Heart right ventricle (tissue), 16 donors: ENCODE measurements at regions not wholly inside any gene's neighbourhood (a gene's known extent, or its start where the extent isn't known, plus 50 kb on each side); places are given as distances from the start of the nearest gene placed in this dataset.

Experiments
- ATAC-seq, 8 donors: fragments of 200-7000 bp; cut with Tn5 transposase; one replicate each; pipeline ENCODE4 v1.9.1; 2020; ENCODE audit warnings: mild to moderate bottlenecking in 8 of 8, moderate library complexity in 8 of 8, moderate number of reproducible peaks in 1 of 8
- DNase-seq, 2 donors: peaks; one replicate each; pipeline ENCODE4 v3.0.0-alpha.2; 2020
- H3K27ac ChIP-seq, 10 donors: fragments of 200-600 bp; sonication (generic) in 2 of 10; one replicate each; pipeline versions ENCODE4 v1.5.0 to v1.8.0; 2020 to 2022; ENCODE audit warnings: mild to moderate bottlenecking in 3 of 10
- H3K27me3 ChIP-seq, 7 donors: fragments of 200-600 bp; one replicate each; pipeline ENCODE4 v1.8.0; 2021 to 2022; ENCODE audit warnings: mild to moderate bottlenecking in 2 of 7
- H3K36me3 ChIP-seq, 9 donors: fragments of 200-600 bp; sonication (generic) in 1 of 9; one replicate each; pipeline versions ENCODE4 v1.5.0 to v1.8.0; 2020 to 2022; ENCODE audit warnings: mild to moderate bottlenecking in 2 of 9
- H3K4me1 ChIP-seq, 9 donors: fragments of 200-600 bp; sonication (generic) in 1 of 9; one replicate each; pipeline versions ENCODE4 v1.5.0 to v1.8.0; 2020 to 2022; ENCODE audit warnings: mild to moderate bottlenecking in 4 of 9
- H3K4me3 ChIP-seq, 10 donors: fragments of 200-600 bp; sonication (generic) in 2 of 10; one replicate each; pipeline versions ENCODE4 v1.5.0 to v1.8.0; 2020 to 2022; ENCODE audit warnings: mild to moderate bottlenecking in 7 of 10, moderate library complexity in 2 of 10
- H3K9me3 ChIP-seq, 11 donors: fragments of 200-600 bp in 10 of 11; sonication (generic) in 2 of 11; one replicate each; pipeline versions ENCODE4 v1.5.0 to v1.8.0; 2013 to 2022; ENCODE audit warnings: mild to moderate bottlenecking in 2 of 11, control low read depth in 1 of 11, moderate library complexity in 1 of 11
- WGBS, 2 donors: extraction: QIAGEN DNeasy Blood & Tissue Kit; methylation state at CpG; one replicate each; pipeline ENCODE4 v1.1.7; 2013; ENCODE audit warnings: inconsistent platforms in 1 of 2; 5-methylcytosine and 5-hydroxymethylcytosine counted together
- intact Hi-C, 10 donors: fragments of 100-400 bp; cut with DNase I; formaldehyde crosslinking; loops; one replicate each; pipeline versions ENCODE4 v1.11.1 to v1.14.2; 2022
- TF ChIP-seq, protein P1 (sequence below), 9 donors: fragments of 200-600 bp; sonication (generic) in 2 of 9; IDR thresholded peaks; one replicate each; pipeline versions ENCODE4 v1.5.0 to v1.8.0; 2021 to 2022; ENCODE audit warnings: antibody characterized with exemption in 9 of 9, mild to moderate bottlenecking in 5 of 9, moderate library complexity in 1 of 9
- donor health status: Arrhythmogenic right ventricular cardiomyopathy.
- donor health status: ischemic (EF 13 %, LVEDD 7.1; RV severe dilation, severe dysfunction).
- donor health status: healthy with polysubstance abuse.
- donor health status: DM: no; HTN: yes; CAD: no.
- donor health status: DM: no; HTN: no; CAD: no.
- donor health status: ischemic (EF 25% LVEDD 6.9; RV normal size, moderate dysfunction).
- donor health status: ischemic (EF 25% LVEDD 5.7; RV mildly dilated, moderate dysfunction).
- donor health status: healthy.
- donor health status: DM: yes; HTN: yes; CAD: no.
- donor health status: Ischemic cardiomyopathy.
- donor health status: ischemic (EF 35%, LVEDD 5.7; RV mildly dilated, moderate dysfunction).
- donor health status: nonischemic (EF 11% LVEDD 7.7; RV severe dilation, severe dysfunction).
- donor health status: DM: yes; HTN: yes; CAD: no.
- donor health status: PGD.
- donor health status: ischemic (EF 29% LVEDD 5.4; RV normal size, mild dysfunction).
- donor health status: nonischemic (EF 23%, LVEDD 6.1; RV moderate dilation, normal function).

DNA sequence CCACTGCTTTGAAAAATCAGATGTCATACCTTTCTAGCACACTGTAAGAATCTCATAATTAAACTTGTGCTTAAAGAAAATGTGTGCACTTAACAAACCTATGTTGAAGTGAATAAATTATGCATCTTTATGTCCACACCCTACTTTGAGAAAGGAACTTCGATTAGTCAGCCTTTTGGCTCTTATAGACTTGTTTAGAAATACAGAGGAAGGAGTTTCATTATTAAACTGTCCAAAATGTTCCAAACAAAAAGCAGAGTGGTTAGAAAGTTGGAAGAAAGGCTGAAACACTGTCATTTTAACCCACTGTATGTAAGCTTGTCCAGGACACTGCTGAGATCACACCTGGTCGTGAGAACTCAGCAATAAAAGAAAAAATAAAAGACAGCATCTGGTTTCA is 863.2 kb upstream of the CHORDC1 start:
- H3K27ac ChIP-seq = no peak overlapping the region
- H3K4me1 ChIP-seq = peaks cover 0 to 10% (median 0%) of the 10 kb centered on the region in 9 donors
- H3K36me3 ChIP-seq = no peaks in the 10 kb centered on the region
- DNase-seq (no peak), ATAC-seq (no peak)
- intact Hi-C loops = no loop called here
- WGBS, 2 donors = 64 to 69% methylated on average over 2 of the region's 2 CpGs
- no peak overlapping the region for H3K4me3 ChIP-seq
- no peaks in the 10 kb centered on the region for H3K27me3 ChIP-seq
- H3K9me3 ChIP-seq = no peaks in the 10 kb centered on the region
- TF ChIP-seq, protein P1, sequence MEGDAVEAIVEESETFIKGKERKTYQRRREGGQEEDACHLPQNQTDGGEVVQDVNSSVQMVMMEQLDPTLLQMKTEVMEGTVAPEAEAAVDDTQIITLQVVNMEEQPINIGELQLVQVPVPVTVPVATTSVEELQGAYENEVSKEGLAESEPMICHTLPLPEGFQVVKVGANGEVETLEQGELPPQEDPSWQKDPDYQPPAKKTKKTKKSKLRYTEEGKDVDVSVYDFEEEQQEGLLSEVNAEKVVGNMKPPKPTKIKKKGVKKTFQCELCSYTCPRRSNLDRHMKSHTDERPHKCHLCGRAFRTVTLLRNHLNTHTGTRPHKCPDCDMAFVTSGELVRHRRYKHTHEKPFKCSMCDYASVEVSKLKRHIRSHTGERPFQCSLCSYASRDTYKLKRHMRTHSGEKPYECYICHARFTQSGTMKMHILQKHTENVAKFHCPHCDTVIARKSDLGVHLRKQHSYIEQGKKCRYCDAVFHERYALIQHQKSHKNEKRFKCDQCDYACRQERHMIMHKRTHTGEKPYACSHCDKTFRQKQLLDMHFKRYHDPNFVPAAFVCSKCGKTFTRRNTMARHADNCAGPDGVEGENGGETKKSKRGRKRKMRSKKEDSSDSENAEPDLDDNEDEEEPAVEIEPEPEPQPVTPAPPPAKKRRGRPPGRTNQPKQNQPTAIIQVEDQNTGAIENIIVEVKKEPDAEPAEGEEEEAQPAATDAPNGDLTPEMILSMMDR (IDR thresholded peaks at IDR 0.05) = no peak

GRCh38 chr11:91082255-91082654 is 859.4 kb upstream of the CHORDC1 start:
- ATAC-seq (no peak), DNase-seq (no peak)
- H3K36me3 ChIP-seq = no peaks in the 10 kb centered on the region
- H3K27me3 ChIP-seq = no peaks in the 10 kb centered on the region
- intact Hi-C loops = no loop called here
- WGBS, 2 donors = 73 to 84% methylated on average over 1 of the region's 1 CpG
- TF ChIP-seq, protein P1 (IDR thresholded peaks at IDR 0.05) = no peak
- H3K4me3 ChIP-seq = no peak overlapping the region
- no peak overlapping the region for H3K27ac ChIP-seq
- peaks cover 0 to 13% (median 0%) of the 10 kb centered on the region in 9 donors for H3K4me1 ChIP-seq
- no peaks in the 10 kb centered on the region for H3K9me3 ChIP-seq

DNA sequence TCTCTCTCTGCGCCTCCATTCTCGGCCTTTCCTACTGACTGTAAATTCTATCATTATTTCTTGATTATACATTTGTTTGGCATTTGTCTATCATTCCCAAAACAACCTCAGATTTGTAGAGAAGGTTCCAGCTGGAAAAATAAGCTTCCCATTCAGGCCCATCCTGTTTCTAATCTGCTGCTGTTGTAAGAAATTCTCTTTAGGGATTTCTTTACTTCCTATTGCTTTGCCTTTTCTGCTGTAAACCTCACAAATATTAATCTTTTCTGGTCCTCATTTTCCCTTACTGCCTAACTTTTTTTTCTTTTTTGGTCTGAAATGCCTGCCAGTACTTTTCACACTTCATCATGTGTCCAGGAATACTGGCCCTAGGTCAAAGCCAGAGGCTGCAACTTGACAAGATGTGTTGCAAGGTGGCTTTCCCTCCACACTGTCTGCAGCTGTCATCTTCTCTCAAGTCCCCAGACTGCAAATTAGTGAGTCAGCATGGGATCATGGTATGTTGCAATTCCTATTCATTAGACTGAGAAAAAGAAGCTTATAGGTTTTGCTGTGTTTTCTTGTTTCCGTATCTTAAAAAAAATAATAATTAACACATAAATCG is 858.7 kb upstream of the CHORDC1 start:
- ATAC-seq (peak; percentile 50 to 99 (median 82)), DNase-seq (peak; percentile 6 to 35)
- Histone ChIP-seq H3K9me3 (peaks cover 0 to 5% (median 0%) of the 10 kb centered on the region in 11 donors), H3K4me1 (peaks cover 0 to 13% (median 0%) of the 10 kb centered on the region in 9 donors), H3K36me3 (no peaks in the 10 kb centered on the region), H3K4me3 (no peak overlapping the region), H3K27me3 (no peaks in the 10 kb centered on the region), H3K27ac (no peak overlapping the region)
- TF ChIP-seq, protein P1 (IDR thresholded peaks at IDR 0.05) = no peak
- intact Hi-C loops = no loop called here
- WGBS, 2 donors = 46 to 57% methylated on average over 4 of the region's 4 CpGs

- Histone ChIP-seq H3K27ac (no peak overlapping the region), H3K9me3 (peaks cover 0 to 9% (median 0%) of the 10 kb centered on the region in 11 donors), H3K27me3 (no peaks in the 10 kb centered on the region), H3K36me3 (no peaks in the 10 kb centered on the region), H3K4me3 (no peak overlapping the region), H3K4me1 (peaks cover 0 to 13% (median 0%) of the 10 kb centered on the region in 9 donors)
- intact Hi-C loops = no loop called here
- WGBS, 2 donors = 80 to 85% methylated on average over 5 of the region's 5 CpGs
- DNase-seq (no peak), ATAC-seq (no peak)
- TF ChIP-seq, protein P1 (IDR thresholded peaks at IDR 0.05) = no peak
Observed at GRCh38 chr11:91078221-91078620, 855.4 kb upstream of the CHORDC1 start.
